H1 (cell line): ENCODE measurements at regions not wholly inside any gene's neighbourhood (a gene's known extent, or its start where the extent isn't known, plus 50 kb on each side); places are given as distances from the start of the nearest gene placed in this dataset.

ENCODE experiments used
- EP300 ChIP-seq, 2 experiments: IDR thresholded peaks; 1 replicate in 1 of 2; 2 replicates in 1 of 2; pipeline ENCODE4 v1.6.1; 2011 to 2012; ENCODE audit warnings: low read depth in 2 of 2, low read length in 2 of 2, mild to moderate bottlenecking in 2 of 2, borderline replicate concordance in 1 of 2, inconsistent platforms in 1 of 2, moderate library complexity in 1 of 2
- RBBP5 ChIP-seq: IDR thresholded peaks from 2 replicates; pipeline ENCODE4 v1.7.1; 2012; ENCODE audit warnings: low read depth, mild to moderate bottlenecking, inconsistent platforms, low read length, moderate library complexity, borderline replicate concordance
- SIN3A ChIP-seq, 2 experiments: IDR thresholded peaks in 1 of 2; conservative IDR thresholded peaks in 1 of 2; 2 replicates each; pipeline ENCODE4 v1.6.1; 2011 to 2012; ENCODE audit warnings: low read length in 2 of 2, improper control_type of control experiment in 1 of 2, low read depth in 1 of 2, mild to moderate bottlenecking in 1 of 2
- SP2 ChIP-seq: IDR thresholded peaks from 2 replicates; pipeline ENCODE4 v1.6.1; 2012; ENCODE audit warnings: mild to moderate bottlenecking, low read length, inconsistent platforms
- TF ChIP-seq, protein P1 (sequence below), 3 experiments: IDR thresholded peaks; 1 replicate in 2 of 3; 2 replicates in 1 of 3; pipeline versions ENCODE4 v1.5.1 to v1.6.1; 2011; ENCODE audit warnings: low read length in 3 of 3, mild to moderate bottlenecking in 3 of 3, inconsistent platforms in 2 of 3, low read depth in 1 of 3, moderate library complexity in 1 of 3; ENCODE audit not compliant: insufficient read depth in 1 of 3; ENCODE audit errors: control extremely low read depth in 1 of 3

- TF ChIP-seq EP300 (IDR thresholded peaks at IDR 0.05; ENCODE audit: borderline replicate concordance in 1 of 2, low read depth in 2 of 2, low read length in 2 of 2) (no peak), RBBP5 (no peak), SP2 (no peak), SIN3A (conservative IDR thresholded peaks at IDR 0.05 in 1 of 2, IDR thresholded peaks at IDR 0.05 in 1 of 2; ENCODE audit: low read depth in 1 of 2, low read length in 2 of 2) (no peak)
- TF ChIP-seq, protein P1, sequence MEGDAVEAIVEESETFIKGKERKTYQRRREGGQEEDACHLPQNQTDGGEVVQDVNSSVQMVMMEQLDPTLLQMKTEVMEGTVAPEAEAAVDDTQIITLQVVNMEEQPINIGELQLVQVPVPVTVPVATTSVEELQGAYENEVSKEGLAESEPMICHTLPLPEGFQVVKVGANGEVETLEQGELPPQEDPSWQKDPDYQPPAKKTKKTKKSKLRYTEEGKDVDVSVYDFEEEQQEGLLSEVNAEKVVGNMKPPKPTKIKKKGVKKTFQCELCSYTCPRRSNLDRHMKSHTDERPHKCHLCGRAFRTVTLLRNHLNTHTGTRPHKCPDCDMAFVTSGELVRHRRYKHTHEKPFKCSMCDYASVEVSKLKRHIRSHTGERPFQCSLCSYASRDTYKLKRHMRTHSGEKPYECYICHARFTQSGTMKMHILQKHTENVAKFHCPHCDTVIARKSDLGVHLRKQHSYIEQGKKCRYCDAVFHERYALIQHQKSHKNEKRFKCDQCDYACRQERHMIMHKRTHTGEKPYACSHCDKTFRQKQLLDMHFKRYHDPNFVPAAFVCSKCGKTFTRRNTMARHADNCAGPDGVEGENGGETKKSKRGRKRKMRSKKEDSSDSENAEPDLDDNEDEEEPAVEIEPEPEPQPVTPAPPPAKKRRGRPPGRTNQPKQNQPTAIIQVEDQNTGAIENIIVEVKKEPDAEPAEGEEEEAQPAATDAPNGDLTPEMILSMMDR (IDR thresholded peaks at IDR 0.05; ENCODE audit: control extremely low read depth in 1 of 3, insufficient read depth in 1 of 3, low read depth in 1 of 3, low read length in 3 of 3), result no peak
Observed at GRCh38 chr21:35254006-35254764, 205.1 kb upstream of the RUNX1 start.
